SIG-M5 treated with dmso at 0.1 percent for 504 hours (cell line): ENCODE measurements at regions not wholly inside any gene's neighbourhood (a gene's known extent, or its start where the extent isn't known, plus 50 kb on each side); places are given as distances from the start of the nearest gene placed in this dataset.

Experiments used
- DNase-seq: peaks from one replicate; lab custom pipeline; 2025; ENCODE audit not compliant: unreplicated experiment; lab: John Stamatoyannopoulos, UW

DNA sequence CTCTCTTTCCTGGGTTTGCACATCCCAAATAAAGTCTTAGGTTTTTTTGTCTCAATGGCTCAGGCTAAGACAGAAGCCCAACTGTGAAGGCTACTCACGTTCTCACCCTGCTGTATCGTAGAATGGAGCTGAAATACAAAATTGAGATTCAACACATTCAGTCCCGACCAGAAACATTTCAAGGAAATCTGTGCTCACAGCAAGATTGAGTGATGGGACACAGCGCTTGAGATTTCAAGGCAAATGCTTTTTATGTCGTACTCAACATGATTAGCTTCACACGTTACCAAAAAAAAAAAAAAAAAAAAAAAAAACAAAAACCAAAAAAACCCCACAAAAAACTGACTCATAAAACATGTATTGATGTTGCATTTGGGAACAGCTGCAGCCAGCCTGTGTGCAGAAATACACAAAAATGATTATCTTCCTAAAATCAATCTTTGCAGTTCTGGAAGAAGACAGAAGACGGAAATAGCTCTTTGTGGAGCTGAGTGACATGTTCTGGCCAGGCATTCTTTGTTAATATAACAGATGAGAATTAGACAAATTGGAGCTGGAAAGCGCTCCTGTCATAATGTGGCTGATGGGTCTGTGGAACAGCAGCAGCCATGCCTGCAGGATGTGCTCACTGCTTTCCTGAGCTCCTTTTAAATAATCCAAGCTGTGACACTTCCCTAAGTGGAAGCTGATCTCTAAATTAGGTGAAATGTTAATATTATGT, 453.2 kb downstream of the LPIN1 start:
- no peak for DNase-seq

DNA sequence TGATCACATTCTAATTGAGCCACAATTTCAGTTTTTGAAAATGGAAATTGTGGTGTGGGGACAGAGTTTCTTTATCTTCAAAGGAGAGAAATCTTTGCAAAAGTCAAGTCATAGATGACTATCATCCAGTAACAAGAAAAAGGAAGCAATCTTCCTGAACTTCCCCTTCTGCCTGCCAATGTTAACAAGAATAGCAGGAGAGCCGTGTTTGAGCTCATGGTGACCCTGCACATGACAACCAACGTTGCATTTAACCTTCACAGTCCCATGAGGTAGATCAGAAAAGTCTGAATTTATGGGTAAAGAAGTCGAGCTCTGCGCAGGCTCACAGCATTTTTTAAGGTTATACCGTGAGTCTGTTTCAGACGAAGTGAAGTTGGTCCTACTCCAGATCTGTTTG, 454.9 kb downstream of the LPIN1 start:
- DNase-seq, result peak; percentile 71

GRCh38 chr2:12202313-12203075, 456.1 kb downstream of the LPIN1 start:
- DNase-seq, result no peak

- DNase-seq, result no peak
Observed at GRCh38 chr2:12203528-12203927, 457.1 kb downstream of the LPIN1 start.

DNA sequence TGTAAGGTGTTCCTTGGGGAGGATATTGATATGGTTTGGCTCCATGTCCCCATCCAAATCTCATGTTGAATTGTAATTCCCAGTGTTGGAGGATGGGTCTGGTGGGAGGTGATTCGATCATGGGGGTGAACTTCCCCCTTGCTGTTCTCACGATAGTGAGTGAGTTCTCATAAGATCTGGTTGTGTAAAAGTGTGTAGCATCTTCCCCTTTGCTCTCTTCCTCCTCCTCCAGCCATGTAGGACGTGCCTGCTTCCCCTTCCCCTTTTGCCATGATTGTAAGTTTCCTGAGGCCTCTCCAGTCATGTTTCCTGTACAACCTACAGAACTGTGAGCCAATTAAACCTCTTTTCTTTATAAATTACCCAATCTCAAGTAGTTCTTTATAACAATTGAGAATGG, 458.7 kb downstream of the LPIN1 start:
- no peak for DNase-seq

DNA sequence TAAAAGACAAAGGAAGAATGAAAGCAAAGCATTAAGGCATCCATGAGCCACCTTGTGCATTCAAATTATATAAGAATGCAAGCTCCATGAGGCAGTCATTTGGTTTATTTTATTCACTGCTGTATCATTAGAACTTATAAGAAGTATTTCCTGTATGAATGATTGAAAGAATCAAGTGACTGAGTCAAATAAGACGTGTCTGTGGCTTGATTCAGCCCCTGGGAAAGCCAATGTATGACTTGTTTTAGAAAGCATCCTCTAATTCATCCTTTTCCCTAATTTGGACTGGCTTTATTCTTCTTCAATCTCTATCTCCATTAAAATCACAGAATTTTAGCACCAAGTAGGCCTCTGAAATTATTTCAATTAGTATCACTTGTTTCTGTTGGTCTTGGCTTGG, 461.1 kb downstream of the LPIN1 start:
- no peak for DNase-seq

GRCh38 chr2:12210016-12210933, 463.8 kb downstream of the LPIN1 start:
- no peak for DNase-seq

GRCh38 chr2:12211326-12212175, 465.1 kb downstream of the LPIN1 start:
- no peak for DNase-seq

DNA sequence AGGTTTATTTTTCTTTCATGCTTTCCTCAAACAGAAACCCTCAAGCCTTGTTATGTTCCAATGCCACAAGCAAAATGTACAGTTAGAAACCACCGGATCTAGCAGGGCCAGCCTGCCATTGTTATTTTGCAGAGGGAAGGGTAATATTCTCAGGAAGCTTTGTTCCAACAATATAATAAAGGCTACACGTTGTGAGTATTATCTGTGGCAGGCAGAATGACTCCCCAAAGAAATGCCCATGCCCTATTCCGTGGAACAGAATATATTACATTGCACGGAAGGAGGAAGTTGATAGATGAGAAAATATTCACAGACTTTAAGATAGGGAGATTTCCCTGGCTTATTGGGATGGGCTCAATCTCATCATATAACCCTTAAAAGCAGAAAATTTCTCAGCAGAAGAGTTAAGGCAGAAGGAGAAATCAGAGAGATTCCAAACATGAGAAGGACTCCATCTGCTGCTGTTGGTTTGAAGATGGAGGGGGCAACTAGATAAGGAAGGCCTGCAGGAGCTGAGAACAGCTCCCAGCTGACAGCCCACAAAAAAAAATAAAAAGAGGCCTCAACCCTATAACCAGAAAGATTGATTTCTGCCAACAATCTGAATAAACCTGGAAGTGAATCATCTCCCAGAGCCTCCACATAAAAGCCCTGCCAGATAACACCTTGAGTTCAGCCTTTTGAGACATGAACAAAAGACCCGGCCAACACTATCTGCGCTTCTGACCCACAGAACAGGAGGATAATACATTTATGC, 466.6 kb downstream of the LPIN1 start:
- DNase-seq, result no peak

DNA sequence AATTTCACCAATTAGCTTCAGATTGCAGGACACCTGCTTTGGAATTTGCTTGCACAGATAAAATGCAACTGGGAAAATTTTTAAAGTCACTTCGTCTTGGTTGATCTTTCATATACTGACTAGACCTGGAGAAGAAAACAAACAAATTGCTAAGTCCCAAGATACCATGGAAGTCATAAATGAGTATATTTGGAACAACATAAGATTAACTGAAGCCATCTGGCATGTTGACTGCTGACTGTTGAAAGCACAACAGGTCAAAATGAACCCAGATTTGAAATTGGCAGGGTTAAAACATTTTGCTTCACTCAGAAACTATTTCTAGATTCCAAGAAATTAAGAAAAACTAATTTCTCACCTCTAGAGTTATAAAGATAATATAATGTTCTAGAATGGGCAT, 470.7 kb downstream of the LPIN1 start:
- DNase-seq, result no peak

DNA sequence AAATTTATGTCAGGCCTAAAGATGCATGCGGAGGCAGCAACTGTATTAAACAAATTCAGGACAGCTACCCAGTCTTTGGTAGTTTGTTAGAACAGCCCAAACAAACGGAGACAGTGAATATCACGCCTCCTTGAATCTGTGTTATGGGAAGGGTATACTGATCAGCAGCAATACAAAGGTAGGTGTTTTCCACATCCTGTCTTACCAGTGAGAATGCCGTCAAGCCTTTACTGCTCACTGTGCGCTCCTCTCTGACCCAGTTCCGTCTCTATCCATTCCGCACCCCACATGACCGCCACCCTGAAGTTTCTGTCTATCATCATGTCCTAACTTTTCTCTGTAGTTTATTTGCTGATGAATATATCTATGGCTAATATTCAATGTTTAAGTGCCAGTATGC, 473.3 kb downstream of the LPIN1 start:
- DNase-seq, result no peak

DNA sequence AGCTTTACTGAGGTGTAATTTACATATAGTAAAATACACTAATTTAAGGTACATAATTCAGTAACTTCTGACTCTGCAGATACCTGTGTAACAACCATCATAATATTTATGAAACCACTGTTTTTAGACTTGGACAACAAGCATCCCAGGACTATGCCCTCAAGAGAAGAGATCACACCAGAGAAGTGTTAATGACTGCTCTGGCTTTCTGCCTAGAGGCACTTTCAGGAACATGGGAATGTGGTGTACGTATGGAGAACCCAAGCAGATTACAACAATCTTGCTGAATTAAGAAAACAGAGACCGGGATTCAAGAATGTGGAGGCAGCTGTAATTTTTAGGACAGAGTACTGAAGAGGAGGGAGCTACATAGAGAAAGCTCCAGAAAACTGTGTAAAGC, 475.2 kb downstream of the LPIN1 start:
- DNase-seq, result no peak

GRCh38 chr2:12222554-12222953, 476.1 kb downstream of the LPIN1 start:
- DNase-seq, result no peak

DNA sequence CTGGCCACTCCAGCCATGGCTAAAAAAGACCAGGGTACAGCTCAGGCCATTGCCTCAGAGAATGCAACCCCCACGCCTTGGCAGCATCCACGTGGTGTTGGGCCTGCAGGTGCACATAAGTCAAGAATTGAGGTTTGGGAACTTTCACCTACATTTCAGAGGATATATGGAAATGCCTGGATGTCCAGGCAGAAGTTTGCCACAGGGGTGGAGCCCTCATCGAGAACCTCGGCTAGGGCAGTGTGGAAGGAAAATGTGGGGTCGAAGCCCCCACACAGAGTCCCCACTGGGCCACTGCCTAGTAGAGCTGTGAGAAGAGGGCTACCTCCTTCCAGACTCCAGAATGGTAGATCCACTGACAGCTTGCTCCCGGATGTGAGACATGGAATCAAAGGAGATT, 477.3 kb downstream of the LPIN1 start:
- DNase-seq, result no peak

GRCh38 chr2:12226653-12227052, 480.2 kb downstream of the LPIN1 start:
- DNase-seq, result no peak

DNA sequence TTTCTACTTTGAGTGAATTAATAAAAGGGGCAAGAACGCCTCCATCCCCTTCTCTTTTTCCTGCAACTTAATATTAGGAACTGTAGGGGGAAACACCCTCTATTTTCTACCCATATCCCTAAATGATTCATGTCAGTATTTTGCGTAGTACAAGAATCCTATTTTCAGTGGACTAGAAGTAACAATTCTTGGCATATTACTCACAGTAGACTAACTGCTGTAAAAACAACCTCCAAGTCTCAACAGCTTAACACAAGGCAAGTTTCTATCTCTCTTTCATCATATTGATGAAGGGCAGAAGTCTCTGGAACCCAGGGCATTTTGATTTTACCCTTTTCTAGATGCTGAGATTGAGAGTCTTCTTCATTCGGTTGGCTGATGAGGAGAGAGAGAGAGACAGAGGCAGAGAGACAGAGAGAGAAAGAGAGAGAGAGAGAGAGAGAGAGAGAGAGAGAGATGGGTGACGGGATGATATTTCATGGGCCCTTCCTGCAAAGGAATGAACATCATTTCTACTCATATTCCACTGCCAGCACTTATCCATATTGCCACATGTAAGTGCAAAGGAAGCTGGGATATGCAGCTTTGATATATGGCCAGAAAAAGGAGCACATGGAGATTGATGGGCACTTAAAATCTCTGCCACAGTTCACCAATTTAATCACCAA, 481.6 kb downstream of the LPIN1 start:
- DNase-seq, result no peak

- no peak for DNase-seq
Observed at GRCh38 chr2:12231288-12231687, 484.9 kb downstream of the LPIN1 start.

GRCh38 chr2:12232876-12233275, 483.9 kb upstream of the TRIB2 start:
- DNase-seq, result no peak

DNA sequence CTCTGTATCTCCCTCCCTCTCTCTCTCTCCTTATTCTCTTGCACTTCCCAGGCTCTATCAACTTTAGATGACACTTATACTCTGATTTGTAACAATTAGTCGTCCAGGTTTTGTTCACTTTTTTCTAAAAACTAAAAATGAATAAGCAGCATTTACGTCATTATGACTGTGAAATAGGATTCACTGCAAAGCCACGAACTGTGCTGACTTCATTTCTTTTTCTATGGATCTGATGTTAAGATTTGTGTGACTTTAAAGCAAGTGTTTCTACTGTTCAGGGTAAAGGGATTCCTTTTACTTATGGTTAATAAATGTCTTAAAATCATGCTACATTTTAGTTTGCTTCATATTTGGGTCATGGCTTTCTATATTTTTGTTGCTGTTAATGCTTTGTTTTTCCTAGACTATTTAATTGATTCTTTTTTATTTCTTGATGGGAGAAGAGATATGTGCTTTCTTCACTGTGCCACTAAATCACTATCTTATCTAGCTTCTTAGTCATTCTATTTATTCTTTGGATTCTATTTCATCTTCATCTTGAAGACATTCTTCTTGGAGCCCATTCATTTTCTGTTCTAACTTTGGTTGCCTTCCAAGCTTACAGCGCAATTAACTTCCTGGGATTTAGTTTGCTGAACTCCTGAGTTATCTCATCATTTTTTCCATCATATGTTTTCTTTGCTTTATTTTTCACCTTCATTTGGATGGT, 480.4 kb upstream of the TRIB2 start:
- no peak for DNase-seq
